GM19455 (cell line): ENCODE measurements at regions not wholly inside any gene's neighbourhood (a gene's known extent, or its start where the extent isn't known, plus 50 kb on each side); places are given as distances from the start of the nearest gene placed in this dataset.

Source experiments
- ATAC-seq: cut with Tn5 transposase; IDR thresholded peaks from one replicate; pipeline ENCODE4 v1.9.1; 2021; ENCODE audit not compliant: unreplicated experiment

GRCh38 chr5:114665551-114665950 lies 303.7 kb downstream of the KCNN2 start:
- ATAC-seq, result no peak

GRCh38 chr5:114660791-114661190 lies 298.9 kb downstream of the KCNN2 start:
- no peak for ATAC-seq

GRCh38 chr5:114658194-114658593 lies 296.3 kb downstream of the KCNN2 start:
- no peak for ATAC-seq

- no peak for ATAC-seq
Measured at GRCh38 chr5:114657342-114658130, 295.7 kb downstream of the KCNN2 start.

GRCh38 chr5:114649878-114650277 lies 288.0 kb downstream of the KCNN2 start:
- no peak for ATAC-seq

GRCh38 chr5:114648940-114649339 lies 287.1 kb downstream of the KCNN2 start:
- ATAC-seq, result no peak

- ATAC-seq, result no peak
Measured at GRCh38 chr5:114644576-114644975, 282.7 kb downstream of the KCNN2 start.

- no peak for ATAC-seq
Measured at GRCh38 chr5:114636271-114636670, 274.4 kb downstream of the KCNN2 start.

- no peak for ATAC-seq
Measured at GRCh38 chr5:114634967-114635901, 273.4 kb downstream of the KCNN2 start.

- no peak for ATAC-seq
Measured at GRCh38 chr5:114634517-114634916, 272.6 kb downstream of the KCNN2 start.

- no peak for ATAC-seq
Measured at GRCh38 chr5:114612406-114612805, 250.5 kb downstream of the KCNN2 start.

- ATAC-seq, result no peak
Measured at GRCh38 chr5:114581136-114581535, 219.3 kb downstream of the KCNN2 start.

- no peak for ATAC-seq
Measured at GRCh38 chr5:114565871-114566270, 204.0 kb downstream of the KCNN2 start.

- no peak for ATAC-seq
Measured at GRCh38 chr5:114565139-114565538, 203.3 kb downstream of the KCNN2 start.

- ATAC-seq, result no peak
Measured at GRCh38 chr5:114561415-114561814, 199.5 kb downstream of the KCNN2 start.
